ENCODE measurements at regions not wholly inside any gene's neighbourhood (a gene's known extent, or its start where the extent isn't known, plus 50 kb on each side); places are given as distances from the start of the nearest gene placed in this dataset.

GRCh38 chr7:136665878-136666509 is 202.5 kb upstream of the CHRM2 start:
- no peak for DNase-seq (ENCODE audit: low read depth in 3 of 3)

GRCh38 chr7:136664537-136664936 is 203.9 kb upstream of the CHRM2 start:
- no peak for DNase-seq (ENCODE audit: low read depth in 3 of 3)

DNA sequence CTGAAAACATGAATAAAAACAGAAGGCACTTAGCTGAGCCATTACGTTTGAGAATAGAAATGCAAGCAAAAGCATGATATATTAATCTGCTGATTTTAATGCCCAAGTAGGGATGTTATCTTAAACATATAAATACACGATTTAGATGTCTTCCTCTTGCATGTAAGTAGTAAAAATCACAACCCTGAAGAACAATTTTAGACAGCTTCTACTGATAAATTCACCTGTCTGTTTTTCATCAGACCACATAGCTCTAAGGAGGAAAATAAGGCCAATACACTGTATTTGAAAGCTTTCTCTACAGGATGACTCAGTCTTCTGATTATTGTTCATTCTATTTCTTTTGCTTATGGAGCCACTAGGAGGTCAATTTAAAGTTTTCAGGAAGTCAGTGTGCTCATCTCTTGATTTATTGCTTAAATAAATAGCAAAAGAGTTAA is 210.9 kb upstream of the CHRM2 start:
- DNase-seq (ENCODE audit: low read depth in 3 of 3), result no peak

- no peak for DNase-seq (ENCODE audit: low read depth in 3 of 3)
Observed at GRCh38 chr7:136656516-136656915, 211.9 kb upstream of the CHRM2 start.

DNA sequence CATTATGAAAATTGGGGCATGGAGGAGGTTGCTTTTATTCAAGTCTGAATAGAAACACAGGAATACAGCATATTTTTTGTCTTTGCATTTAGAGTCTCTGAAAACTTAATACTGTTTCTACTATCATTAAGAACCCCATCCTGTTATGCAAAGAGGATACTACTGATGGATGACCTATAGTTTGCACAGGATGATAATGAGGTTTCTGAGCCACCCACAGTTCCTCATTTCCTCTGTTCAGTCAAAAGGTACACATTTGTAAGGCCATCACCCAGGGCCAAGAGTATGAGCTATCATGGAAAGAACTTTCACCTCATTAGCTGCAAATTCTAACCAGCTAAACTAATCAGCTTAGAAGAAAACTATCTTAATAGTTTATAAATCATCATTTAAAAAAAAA is 213.0 kb upstream of the CHRM2 start:
- no peak for DNase-seq (ENCODE audit: low read depth in 3 of 3)

DNA sequence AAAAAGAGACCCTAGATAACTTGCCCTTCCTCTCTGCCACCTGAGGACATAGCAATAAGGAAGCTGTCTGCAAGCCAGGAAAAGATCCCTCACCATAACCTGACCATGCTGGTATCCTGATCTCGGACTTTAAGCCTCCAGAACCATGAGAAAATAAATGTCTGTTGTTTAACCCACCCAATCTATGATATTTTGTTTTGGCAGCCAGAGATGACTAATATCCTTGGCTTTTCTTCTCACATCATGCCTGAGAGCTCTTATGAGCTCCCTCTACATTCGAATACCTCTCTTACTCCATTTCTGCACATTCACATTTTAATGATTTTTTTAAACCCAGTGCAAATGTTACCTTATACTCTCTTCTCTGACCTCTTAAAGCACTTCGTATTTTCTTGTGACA is 214.0 kb upstream of the CHRM2 start:
- DNase-seq (ENCODE audit: low read depth in 3 of 3), result no peak

DNA sequence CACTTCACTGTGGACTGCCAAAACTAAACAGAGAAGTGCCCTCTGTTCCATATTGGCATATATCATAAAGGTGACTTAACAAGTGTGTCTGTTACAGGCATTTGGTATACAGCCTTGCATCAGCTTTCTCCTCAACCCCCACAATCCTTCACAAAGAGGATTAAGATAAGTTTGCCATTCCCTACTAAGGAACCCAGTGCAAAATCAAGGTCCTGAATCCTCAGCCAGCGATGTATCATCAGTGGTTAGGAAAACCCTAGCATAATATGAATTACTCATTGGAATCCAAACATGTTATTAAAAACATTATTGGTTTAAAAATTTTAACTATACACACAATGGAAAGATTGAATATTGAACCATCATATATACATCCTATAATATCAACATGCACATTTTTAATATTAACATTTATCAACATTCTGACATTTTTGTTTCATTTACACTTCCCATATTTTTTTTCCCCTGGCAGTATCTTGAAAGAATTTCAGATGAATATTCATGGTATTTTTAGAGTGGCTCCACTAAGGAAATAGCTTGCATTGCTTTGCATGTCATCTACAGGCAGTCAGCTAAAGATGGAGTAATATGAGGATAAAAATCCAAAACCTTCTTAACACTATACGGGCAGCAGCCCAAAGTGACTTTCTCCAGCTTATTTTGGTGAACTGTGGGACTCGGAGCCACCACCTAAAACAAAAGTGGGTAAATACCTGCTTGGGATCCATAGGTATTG is 215.6 kb upstream of the CHRM2 start:
- no peak for DNase-seq (ENCODE audit: low read depth in 3 of 3)

- no peak for DNase-seq (ENCODE audit: low read depth in 3 of 3)
Observed at GRCh38 chr7:136640977-136641376, 227.5 kb upstream of the CHRM2 start.

DNA sequence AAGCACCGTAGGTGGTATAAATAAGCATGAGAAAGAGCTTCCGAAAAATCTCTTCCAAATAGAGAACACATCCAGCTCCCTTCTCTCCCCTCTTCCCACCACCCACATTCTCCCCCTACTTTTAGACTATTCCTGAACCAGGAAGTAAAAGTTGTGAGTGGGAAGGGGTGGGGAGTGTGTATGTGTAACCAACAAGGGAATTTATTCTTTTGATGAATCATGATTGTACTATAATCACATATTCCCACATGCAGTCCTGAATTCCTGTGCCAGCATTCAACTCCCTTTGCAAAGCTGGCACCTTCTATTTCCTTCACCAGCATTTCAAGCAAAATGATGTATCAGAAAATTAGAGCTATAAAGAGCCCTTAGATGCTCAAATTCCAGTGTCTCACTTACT is 230.6 kb upstream of the CHRM2 start:
- no peak for DNase-seq (ENCODE audit: low read depth in 3 of 3)

DNA sequence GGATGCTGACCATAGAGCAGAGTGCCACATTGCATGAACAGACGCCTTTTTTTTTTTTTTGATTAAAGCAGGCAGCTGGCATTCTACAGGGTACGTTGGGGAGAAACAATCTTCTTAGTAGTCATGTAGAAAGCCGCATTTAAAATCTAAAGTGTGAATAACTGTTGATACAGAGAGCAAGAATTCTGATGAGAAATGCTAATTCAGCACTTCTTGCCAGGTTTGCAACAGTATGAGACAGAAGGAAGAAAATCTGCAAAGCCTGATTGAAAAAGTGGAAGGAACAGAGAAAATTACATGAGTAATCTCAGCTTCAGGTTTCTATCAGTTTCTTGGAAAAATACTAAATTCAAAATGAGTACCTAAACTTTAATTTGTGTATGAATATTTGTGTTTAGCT is 232.7 kb upstream of the CHRM2 start:
- no peak for DNase-seq (ENCODE audit: low read depth in 3 of 3)

DNA sequence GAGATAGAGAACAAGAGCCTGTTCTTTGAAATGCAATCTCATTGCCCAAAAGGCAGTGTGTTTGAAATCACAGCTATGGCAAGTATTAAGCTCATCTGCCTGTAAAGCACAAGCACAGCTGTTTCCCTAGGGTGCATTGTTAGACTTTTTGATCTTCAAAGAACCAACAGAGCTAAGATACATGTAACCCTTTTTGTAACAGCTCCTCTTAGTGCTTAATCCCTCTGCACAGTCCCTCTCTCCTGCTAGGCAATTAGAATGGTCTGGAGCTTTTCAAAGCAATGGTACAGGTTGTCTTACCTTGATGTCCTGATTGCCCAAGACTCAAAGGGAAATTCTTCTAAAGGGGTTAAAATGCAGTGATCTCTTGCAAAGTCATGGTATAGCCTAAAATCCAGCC is 249.6 kb upstream of the CHRM2 start:
- no peak for DNase-seq (ENCODE audit: low read depth in 3 of 3)

DNA sequence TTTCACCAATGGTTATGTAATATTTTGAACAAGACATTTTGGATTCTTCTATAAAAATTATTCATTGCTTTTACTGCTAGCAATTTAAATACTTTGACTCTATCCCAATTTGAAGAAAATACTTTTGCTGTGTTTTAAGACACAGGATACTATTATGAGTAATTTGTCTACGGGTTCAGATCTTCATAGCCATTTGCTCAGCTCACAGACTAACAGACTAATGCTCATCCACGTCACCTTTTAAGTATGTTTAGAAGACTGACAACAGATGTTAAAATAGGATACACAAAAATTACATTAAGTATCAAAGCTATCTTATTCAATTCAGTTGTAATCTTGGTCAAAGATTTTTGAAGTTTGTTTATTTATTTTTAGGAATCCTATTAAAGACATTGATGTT is 251.3 kb upstream of the CHRM2 start:
- DNase-seq (ENCODE audit: low read depth in 3 of 3), result no peak

DNA sequence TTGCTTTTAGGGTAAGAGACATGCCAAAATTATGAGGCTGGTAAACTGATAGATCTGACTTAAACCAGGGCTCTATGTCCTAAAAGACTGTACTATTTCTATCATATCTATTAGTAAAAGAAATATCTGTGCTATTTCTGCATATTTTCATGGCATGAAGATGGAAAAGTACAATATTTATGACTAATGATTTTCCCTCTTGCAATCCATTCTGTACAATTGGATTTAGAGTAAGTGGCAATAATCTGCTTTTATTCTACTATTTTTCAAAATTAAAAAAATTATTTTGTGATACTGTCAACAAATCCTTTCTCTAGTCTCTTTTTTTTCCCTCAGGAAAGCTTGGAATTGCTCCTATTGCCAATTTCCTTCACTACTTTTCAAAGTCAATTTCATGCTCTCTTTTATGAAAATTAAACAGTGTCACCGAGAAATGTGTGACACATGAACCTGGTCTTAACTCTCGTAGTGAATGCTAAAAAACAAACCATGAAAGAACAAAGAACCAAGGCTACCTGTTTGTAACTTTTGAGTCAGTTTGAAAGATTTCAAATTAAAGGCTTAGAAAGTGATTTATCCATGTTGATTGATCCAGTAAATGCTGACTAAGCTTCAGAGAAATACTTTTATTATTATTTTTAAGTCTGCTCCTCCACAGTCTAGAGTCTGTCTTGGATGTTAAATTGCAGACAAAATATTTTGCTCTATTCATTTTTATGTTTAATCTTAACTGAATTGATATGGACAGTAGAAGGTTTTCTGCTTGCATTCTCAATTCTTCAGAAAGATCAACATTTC is 262.7 kb upstream of the CHRM2 start:
- DNase-seq (ENCODE audit: low read depth in 3 of 3), result no peak

- no peak for DNase-seq (ENCODE audit: low read depth in 3 of 3)
Observed at GRCh38 chr7:136601772-136602171, 266.7 kb upstream of the CHRM2 start.

DNA sequence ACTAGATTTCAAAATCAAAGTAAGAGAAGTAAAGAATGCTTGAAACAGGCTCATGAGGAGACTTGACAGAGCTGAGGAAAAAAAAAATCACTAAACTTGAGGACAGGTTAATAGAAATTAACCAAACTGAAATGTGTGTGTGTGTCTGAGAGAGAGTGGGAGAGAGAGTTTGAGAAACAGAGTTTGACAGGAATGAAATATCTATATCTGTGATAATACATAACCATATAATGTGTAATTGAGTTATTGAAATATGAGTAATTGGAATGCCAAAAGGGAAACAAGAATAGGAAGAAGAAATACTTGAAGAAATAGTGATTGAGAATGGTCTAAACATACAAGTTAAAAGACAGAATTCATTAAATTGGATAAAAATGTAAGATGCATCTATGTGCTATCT is 268.0 kb upstream of the CHRM2 start:
- DNase-seq (ENCODE audit: low read depth in 3 of 3), result no peak

GRCh38 chr7:136594739-136595144 is 273.7 kb upstream of the CHRM2 start:
- no peak for DNase-seq (ENCODE audit: low read depth in 3 of 3)

DNA sequence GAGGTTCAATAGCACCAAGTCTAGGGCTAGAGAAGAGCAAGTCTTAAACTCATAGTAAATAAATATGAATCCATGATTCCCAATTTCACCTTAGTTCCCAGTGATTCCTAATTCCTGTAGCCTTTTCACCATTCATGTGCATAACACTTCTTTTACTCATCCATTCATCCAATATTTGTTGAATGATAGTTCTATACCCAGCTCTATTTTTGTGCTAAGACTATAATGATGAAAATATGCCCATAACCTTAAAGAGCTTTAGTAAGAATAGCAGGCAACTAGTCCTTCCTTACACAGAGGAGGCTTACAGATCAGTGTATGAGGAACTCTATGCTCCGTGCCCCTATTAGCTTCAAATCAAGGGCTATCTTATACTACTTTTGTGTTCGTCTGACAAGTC is 280.2 kb upstream of the CHRM2 start:
- DNase-seq (ENCODE audit: low read depth in 3 of 3), result no peak

DNA sequence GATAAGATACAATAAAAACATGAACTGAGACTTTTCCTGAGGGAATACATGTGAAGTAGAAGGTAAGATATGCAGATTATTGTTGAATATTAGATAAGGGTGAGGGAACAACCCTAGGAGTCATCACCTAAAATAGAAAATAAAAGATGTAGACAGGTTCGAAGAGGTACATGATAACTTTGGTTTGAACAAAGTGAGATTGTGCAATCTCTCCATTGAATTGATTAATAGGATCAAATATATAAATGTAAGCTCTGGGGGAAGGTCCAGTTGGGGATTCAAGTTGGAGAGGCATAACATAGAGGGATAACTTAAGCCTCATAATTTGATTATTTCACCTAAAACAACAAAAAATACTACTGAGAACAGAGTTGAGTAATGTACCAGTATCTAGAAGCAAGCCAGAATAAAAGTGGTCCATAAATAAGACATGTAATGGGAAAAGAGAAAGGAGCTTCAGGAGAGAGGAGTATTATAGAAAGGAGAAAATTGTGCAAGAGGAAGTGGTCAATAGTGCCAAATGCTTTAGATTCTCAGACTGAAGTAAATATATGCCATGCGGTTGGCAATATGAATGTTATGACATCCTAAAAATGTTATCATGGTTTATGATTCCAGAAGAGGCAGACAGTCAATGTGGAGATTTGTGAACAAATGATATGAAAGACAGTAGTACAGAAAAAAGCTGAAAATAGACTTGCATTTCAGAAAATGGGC is 282.3 kb upstream of the CHRM2 start:
- DNase-seq (ENCODE audit: low read depth in 3 of 3), result no peak

DNA sequence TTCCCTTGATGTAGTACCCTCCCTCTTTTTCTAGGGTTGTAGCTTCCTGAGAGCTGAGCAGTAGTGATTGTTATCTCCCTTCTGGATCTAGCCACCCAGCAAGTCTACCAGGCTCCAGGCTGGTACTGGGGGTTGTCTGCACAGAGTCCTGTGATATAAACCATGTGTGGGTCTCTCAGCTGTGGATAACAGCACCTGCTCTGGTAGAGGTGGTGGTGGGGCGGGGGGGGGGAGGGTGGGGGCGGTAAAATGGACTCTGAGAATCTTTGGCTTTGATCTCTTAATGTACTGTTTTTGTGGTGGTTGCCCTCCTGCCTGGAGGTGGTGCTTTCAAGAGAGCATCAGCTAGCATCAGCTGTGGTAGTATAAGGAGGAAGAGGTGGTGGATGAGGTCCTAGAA is 302.0 kb upstream of the CHRM2 start:
- DNase-seq (ENCODE audit: low read depth in 3 of 3), result no peak

GRCh38 chr7:136555933-136556332 is 312.5 kb upstream of the CHRM2 start:
- DNase-seq (ENCODE audit: low read depth in 3 of 3), result no peak

DNA sequence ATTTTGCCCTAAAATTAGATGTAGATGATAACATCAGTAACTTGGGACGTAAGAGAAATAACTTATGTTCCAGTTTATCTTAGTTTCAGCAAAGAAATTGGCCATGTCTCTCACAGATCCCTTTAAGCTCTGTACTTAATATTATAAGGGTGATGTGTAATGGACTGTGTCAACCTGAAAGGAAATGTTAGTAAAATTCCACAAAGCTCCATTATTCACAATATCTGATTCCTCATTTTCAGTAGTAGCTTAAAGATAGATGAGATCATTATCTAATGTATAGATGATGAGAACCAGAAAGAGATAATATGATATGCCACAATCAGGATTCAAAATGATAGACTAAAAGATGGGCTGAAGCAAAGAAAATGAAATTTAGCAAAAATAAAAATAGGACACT is 316.8 kb upstream of the CHRM2 start:
- DNase-seq (ENCODE audit: low read depth in 3 of 3), result no peak

- DNase-seq (ENCODE audit: low read depth in 3 of 3), result no peak
Observed at GRCh38 chr7:136549756-136550155, 318.7 kb upstream of the CHRM2 start.
